HepG2 (cell line): ENCODE measurements at regions not wholly inside any gene's neighbourhood (a gene's known extent, or its start where the extent isn't known, plus 50 kb on each side); places are given as distances from the start of the nearest gene placed in this dataset.

ENCODE experiments used
- ATAC-seq: fragments of 200-7000 bp; cut with Tn5 transposase; 3 replicates; pipeline ENCODE4 v1.9.1; 2020; ENCODE audit warnings: mild to moderate bottlenecking, moderate library complexity
- BruUV-seq: library from RNA; stranded (reverse); fragments of 400-500 nt; replicated peaks from 2 replicates; lab custom pipeline; 2021; lab: Mats Ljungman, UMichigan
- CTCF ChIA-PET: fragments of 300-600 bp; formaldehyde crosslinking; extraction: SDS; loops from one replicate; lab custom pipeline; 2021; ENCODE audit warnings: low total read pairs, inconsistent platforms, low intra/inter-chr PET ratio; lab: Yijun Ruan, JAX
- POLR2A ChIA-PET: fragments of 350-600 bp; sonication (Branson Sonifier 250); formaldehyde crosslinking; loops from one replicate; lab custom pipeline; 2020; ENCODE audit warnings: antibody characterized with exemption, inconsistent platforms; lab: Yijun Ruan, JAX
- DNase-seq: peaks from one replicate; pipeline ENCODE4 v3.0.0-alpha.2; 2015; ENCODE audit warnings: low spot score
- FAIRE-seq: peaks from 3 replicates; lab custom pipeline; 2011; peaks lifted over from hg19 to GRCh38; lab: Jason Lieb, UNC
- H2AFZ ChIP-seq: one replicate; pipeline ENCODE4 v1.6.1; 2011; ENCODE audit warnings: low read length, inconsistent platforms
- H3K27ac ChIP-seq: fragments of 300-600 bp; 3 replicates; pipeline ENCODE4 v1.8.0; 2011; ENCODE audit warnings: mixed run types, mild to moderate bottlenecking, mixed read lengths, low read length, inconsistent platforms; ENCODE audit not compliant: insufficient read depth; ENCODE audit errors: extremely low read length
- H3K27me3 ChIP-seq, 2 experiments: fragments of 200-600 bp in 1 of 2; 2 replicates in 1 of 2; 3 replicates in 1 of 2; pipeline versions ENCODE4 v1.6.0 to v1.8.0; 2011; ENCODE audit warnings: low read length in 2 of 2, mild to moderate bottlenecking in 2 of 2, moderate library complexity in 2 of 2, inconsistent platforms in 1 of 2; ENCODE audit not compliant: insufficient read depth in 2 of 2, control insufficient read depth in 1 of 2
- H3K36me3 ChIP-seq, 2 experiments: fragments of 200-600 bp in 1 of 2; replicated peaks in 1 of 2; 2 replicates in 1 of 2; 3 replicates in 1 of 2; pipeline versions ENCODE4 v1.5.1 to v1.8.0; 2011; ENCODE audit warnings: low read length in 2 of 2, inconsistent platforms in 1 of 2; ENCODE audit not compliant: insufficient read depth in 2 of 2, control insufficient read depth in 1 of 2
- H3K4me1 ChIP-seq: 2 replicates; pipeline ENCODE4 v1.5.1; 2012; ENCODE audit warnings: low read length, inconsistent platforms; ENCODE audit not compliant: insufficient read depth
- H3K4me2 ChIP-seq: 2 replicates; pipeline ENCODE4 v1.6.0; 2011; ENCODE audit warnings: low read depth, low read length, inconsistent platforms
- H3K4me3 ChIP-seq, 3 experiments: fragments of 200-600 bp in 1 of 3; sonication (generic), shearing (Covaris generic) in 1 of 3; replicated peaks in 1 of 3; 2 replicates each; pipeline ENCODE4 v1.5.1; 2011 to 2016; ENCODE audit warnings: low read length in 3 of 3, inconsistent platforms in 2 of 3, low read depth in 2 of 3, mild to moderate bottlenecking in 2 of 3, control low read depth in 1 of 3, mixed read lengths in 1 of 3; ENCODE audit not compliant: insufficient read depth in 1 of 3
- H3K79me2 ChIP-seq: one replicate; pipeline ENCODE4 v1.6.1; 2011; ENCODE audit warnings: low read length, inconsistent platforms; ENCODE audit not compliant: insufficient read depth
- H3K9ac ChIP-seq: 2 replicates; pipeline ENCODE4 v1.6.0; 2011; ENCODE audit warnings: mild to moderate bottlenecking, low read depth, low read length, inconsistent platforms; ENCODE audit not compliant: insufficient read depth
- H3K9me3 ChIP-seq: 2 replicates; pipeline ENCODE4 v1.5.1; 2012; ENCODE audit warnings: mild to moderate bottlenecking, low read length
- H4K20me1 ChIP-seq: 2 replicates; pipeline ENCODE4 v1.6.0; 2011; ENCODE audit warnings: inconsistent platforms, mild to moderate bottlenecking, low read length, moderate library complexity; ENCODE audit not compliant: insufficient read depth
- CHCHD3 ChIP-seq: sonication (generic); formaldehyde crosslinking; IDR thresholded peaks from 2 replicates; pipeline ENCODE4 v1.8.0; 2022; ENCODE audit warnings: mild to moderate bottlenecking, missing genetic modification reagents, moderate library complexity
- GABPB1 ChIP-seq: IDR thresholded peaks from 2 replicates; pipeline ENCODE4 v1.6.1; 2016; ENCODE audit warnings: mild to moderate bottlenecking, missing genetic modification reagents, moderate library complexity, missing compliant biosample characterization
- GFI1 ChIP-seq: sonication (generic); formaldehyde crosslinking; IDR thresholded peaks from 2 replicates; pipeline ENCODE4 v1.5.0; 2020; ENCODE audit warnings: missing genetic modification reagents, mild to moderate bottlenecking, borderline replicate concordance
- KAT8 ChIP-seq: IDR thresholded peaks from 2 replicates; pipeline ENCODE4 v1.6.1; 2016; ENCODE audit warnings: missing genetic modification reagents, missing compliant biosample characterization
- MBNL3 ChIP-seq: fragments of 250-450 bp; sonication (Bioruptor Pico); conservative IDR thresholded peaks from 2 replicates; pipeline ENCODE4 v1.8.0; 2022; ENCODE audit warnings: mild to moderate bottlenecking, inconsistent platforms
- NFE2L2 ChIP-seq: fragments of 150-350 bp; IDR thresholded peaks from 2 replicates; pipeline ENCODE4 v1.6.1; 2014; ENCODE audit warnings: low read length
- PAX8 ChIP-seq: sonication (generic); formaldehyde crosslinking; IDR thresholded peaks from 2 replicates; pipeline ENCODE4 v1.8.0; 2022; ENCODE audit warnings: mild to moderate bottlenecking, missing genetic modification reagents, borderline replicate concordance
- SMARCC2 ChIP-seq: fragments of 450-650 bp; IDR thresholded peaks from 2 replicates; pipeline ENCODE4 v1.6.1; 2017; ENCODE audit warnings: antibody characterized with exemption, mild to moderate bottlenecking
- TCF7 ChIP-seq: sonication (generic); IDR thresholded peaks from 2 replicates; pipeline ENCODE4 v1.6.1; 2016; ENCODE audit warnings: antibody characterized with exemption, low read depth
- ZBTB21 ChIP-seq: sonication (generic); formaldehyde crosslinking; IDR thresholded peaks from 2 replicates; pipeline ENCODE4 v1.4.0; 2020; ENCODE audit warnings: missing genetic modification reagents
- ZBTB8A ChIP-seq: sonication (generic); formaldehyde crosslinking; IDR thresholded peaks from 2 replicates; pipeline ENCODE4 v1.4.0; 2020; ENCODE audit warnings: mild to moderate bottlenecking, low read depth, missing genetic modification reagents, borderline replicate concordance
- ZNF883 ChIP-seq: sonication (generic); formaldehyde crosslinking; IDR thresholded peaks from 2 replicates; pipeline ENCODE4 v1.5.1; 2020; ENCODE audit warnings: mild to moderate bottlenecking, missing genetic modification reagents; ENCODE audit errors: not compliant biosample characterization
- in situ Hi-C: cut with HindIII; loops from 2 replicates; pipeline ENCODE4 v1.10.0; 2017; ENCODE audit warnings: low pct_unique_long_range_greater_than_20kb; ENCODE audit not compliant: extremely low pct_ligation_motif_present
- intact Hi-C: fragments of 100-400 bp; cut with micrococcal nuclease; formaldehyde crosslinking; loops from one replicate; pipeline ENCODE4 v1.10.0; 2022; ENCODE audit not compliant: unreplicated experiment
- TF ChIP-seq, protein P1 (sequence below): sonication (generic); formaldehyde crosslinking; IDR thresholded peaks from 2 replicates; pipeline ENCODE4 v1.8.1; 2023; ENCODE audit warnings: mild to moderate bottlenecking, missing genetic modification reagents
- TF ChIP-seq, protein P2 (sequence below): sonication (generic); formaldehyde crosslinking; IDR thresholded peaks from 2 replicates; pipeline ENCODE4 v1.4.0; 2020; ENCODE audit warnings: missing genetic modification reagents
- TF ChIP-seq, protein P3 (sequence below): sonication (generic); formaldehyde crosslinking; IDR thresholded peaks from 2 replicates; pipeline ENCODE4 v1.4.0; 2020; ENCODE audit warnings: missing genetic modification reagents, borderline replicate concordance
- TF ChIP-seq, protein P4 (sequence below): IDR thresholded peaks from 2 replicates; pipeline ENCODE4 v1.6.1; 2016; ENCODE audit warnings: mild to moderate bottlenecking, missing biosample characterization, missing genetic modification reagents

DNA sequence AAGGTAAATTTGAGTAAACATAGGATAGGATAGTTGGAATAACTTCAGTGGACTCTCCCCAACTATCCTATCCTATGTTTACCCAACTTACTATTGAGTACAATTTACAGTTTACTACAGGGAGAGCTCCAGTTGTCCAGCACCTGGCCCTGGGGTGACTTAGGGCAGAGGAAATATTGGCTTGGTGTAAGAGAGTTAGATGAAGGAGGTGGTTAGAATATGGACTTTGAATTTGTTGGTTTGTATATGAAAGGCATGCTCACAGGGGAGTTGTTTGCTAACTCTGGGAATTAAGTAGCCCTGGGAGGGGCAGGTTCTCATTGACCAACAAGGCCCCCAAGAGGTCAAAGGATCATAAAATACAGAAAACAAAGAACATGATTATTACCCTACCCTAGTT, 497.7 kb downstream of the ARL4A start:
- H4K20me1 ChIP-seq, result no peaks in the 10 kb centered on the region
- H3K9ac ChIP-seq, result no peak overlapping the region
- peak overlapping the region; percentile 60 for H3K4me2 ChIP-seq
- H3K4me3 ChIP-seq, result no peak overlapping the region; a peak in 1 of 6 replicates
- H3K27me3 ChIP-seq, result no peaks in the 10 kb centered on the region
- DNase-seq (peak; percentile 95), ATAC-seq (peak; percentile 99), FAIRE-seq (peak; percentile 90)
- in situ Hi-C loops (no loop called here), intact Hi-C loops (loop anchor here (1.0 to 2.0 kb wide), 4 partner anchors 168 to 545 kb away; no protein-coding TSS in a partner anchor)
- H3K36me3 ChIP-seq, result no peaks in the 10 kb centered on the region
- no peaks in the 10 kb centered on the region for H3K9me3 ChIP-seq
- H3K79me2 ChIP-seq, result no peaks in the 10 kb centered on the region
- H2AFZ ChIP-seq, result no peak overlapping the region
- no TSS peak for BruUV-seq
- CTCF ChIA-PET, result no interaction called here
- peaks cover 32% of the 10 kb centered on the region for H3K4me1 ChIP-seq
- peak overlapping the region; percentile 62 for H3K27ac ChIP-seq
- POLR2A ChIA-PET, result interaction anchor here (1.0 to 1.5 kb wide), 3 partner anchors 168 to 545 kb away, joined by 3 to 6 read pairs (median 4); partner anchors contain the start of gene ARL4A
- TF ChIP-seq CHCHD3, result no peak
- TF ChIP-seq GFI1 (CRISPR knock-in tag), result peak; percentile 91
- TF ChIP-seq, protein P1, sequence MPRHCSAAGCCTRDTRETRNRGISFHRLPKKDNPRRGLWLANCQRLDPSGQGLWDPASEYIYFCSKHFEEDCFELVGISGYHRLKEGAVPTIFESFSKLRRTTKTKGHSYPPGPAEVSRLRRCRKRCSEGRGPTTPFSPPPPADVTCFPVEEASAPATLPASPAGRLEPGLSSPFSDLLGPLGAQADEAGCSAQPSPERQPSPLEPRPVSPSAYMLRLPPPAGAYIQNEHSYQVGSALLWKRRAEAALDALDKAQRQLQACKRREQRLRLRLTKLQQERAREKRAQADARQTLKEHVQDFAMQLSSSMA (CRISPR knock-in tag), result no peak
- no peak for TF ChIP-seq SMARCC2
- TF ChIP-seq ZBTB21 (CRISPR knock-in tag), result no peak
- no peak for TF ChIP-seq ZBTB8A
- TF ChIP-seq, protein P2, sequence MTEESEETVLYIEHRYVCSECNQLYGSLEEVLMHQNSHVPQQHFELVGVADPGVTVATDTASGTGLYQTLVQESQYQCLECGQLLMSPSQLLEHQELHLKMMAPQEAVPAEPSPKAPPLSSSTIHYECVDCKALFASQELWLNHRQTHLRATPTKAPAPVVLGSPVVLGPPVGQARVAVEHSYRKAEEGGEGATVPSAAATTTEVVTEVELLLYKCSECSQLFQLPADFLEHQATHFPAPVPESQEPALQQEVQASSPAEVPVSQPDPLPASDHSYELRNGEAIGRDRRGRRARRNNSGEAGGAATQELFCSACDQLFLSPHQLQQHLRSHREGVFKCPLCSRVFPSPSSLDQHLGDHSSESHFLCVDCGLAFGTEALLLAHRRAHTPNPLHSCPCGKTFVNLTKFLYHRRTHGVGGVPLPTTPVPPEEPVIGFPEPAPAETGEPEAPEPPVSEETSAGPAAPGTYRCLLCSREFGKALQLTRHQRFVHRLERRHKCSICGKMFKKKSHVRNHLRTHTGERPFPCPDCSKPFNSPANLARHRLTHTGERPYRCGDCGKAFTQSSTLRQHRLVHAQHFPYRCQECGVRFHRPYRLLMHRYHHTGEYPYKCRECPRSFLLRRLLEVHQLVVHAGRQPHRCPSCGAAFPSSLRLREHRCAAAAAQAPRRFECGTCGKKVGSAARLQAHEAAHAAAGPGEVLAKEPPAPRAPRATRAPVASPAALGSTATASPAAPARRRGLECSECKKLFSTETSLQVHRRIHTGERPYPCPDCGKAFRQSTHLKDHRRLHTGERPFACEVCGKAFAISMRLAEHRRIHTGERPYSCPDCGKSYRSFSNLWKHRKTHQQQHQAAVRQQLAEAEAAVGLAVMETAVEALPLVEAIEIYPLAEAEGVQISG (CRISPR knock-in tag), result no peak
- no peak for TF ChIP-seq NFE2L2
- TF ChIP-seq KAT8 (CRISPR knock-in tag), result no peak; the same call in 1 of the 2 replicates
- no peak for TF ChIP-seq MBNL3
- TF ChIP-seq, protein P3, sequence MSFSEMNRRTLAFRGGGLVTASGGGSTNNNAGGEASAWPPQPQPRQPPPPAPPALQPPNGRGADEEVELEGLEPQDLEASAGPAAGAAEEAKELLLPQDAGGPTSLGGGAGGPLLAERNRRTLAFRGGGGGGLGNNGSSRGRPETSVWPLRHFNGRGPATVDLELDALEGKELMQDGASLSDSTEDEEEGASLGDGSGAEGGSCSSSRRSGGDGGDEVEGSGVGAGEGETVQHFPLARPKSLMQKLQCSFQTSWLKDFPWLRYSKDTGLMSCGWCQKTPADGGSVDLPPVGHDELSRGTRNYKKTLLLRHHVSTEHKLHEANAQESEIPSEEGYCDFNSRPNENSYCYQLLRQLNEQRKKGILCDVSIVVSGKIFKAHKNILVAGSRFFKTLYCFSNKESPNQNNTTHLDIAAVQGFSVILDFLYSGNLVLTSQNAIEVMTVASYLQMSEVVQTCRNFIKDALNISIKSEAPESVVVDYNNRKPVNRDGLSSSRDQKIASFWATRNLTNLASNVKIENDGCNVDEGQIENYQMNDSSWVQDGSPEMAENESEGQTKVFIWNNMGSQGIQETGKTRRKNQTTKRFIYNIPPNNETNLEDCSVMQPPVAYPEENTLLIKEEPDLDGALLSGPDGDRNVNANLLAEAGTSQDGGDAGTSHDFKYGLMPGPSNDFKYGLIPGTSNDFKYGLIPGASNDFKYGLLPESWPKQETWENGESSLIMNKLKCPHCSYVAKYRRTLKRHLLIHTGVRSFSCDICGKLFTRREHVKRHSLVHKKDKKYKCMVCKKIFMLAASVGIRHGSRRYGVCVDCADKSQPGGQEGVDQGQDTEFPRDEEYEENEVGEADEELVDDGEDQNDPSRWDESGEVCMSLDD (CRISPR knock-in tag), result no peak
- TF ChIP-seq PAX8 (CRISPR knock-in tag), result no peak
- TF ChIP-seq, protein P4, sequence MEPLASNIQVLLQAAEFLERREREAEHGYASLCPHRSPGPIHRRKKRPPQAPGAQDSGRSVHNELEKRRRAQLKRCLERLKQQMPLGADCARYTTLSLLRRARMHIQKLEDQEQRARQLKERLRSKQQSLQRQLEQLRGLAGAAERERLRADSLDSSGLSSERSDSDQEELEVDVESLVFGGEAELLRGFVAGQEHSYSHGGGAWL (CRISPR knock-in tag), result no peak
- TF ChIP-seq GABPB1 (CRISPR knock-in tag), result no peak
- TF ChIP-seq TCF7, result peak; percentile 92
- no peak for TF ChIP-seq ZNF883 (CRISPR knock-in tag)
